ENCODE measurements at regions not wholly inside any gene's neighbourhood (a gene's known extent, or its start where the extent isn't known, plus 50 kb on each side); places are given as distances from the start of the nearest gene placed in this dataset.

GRCh38 chr18:60445341-60445740 lies 72.8 kb upstream of the MC4R start:
- no peak for DNase-seq (ENCODE audit: low read depth)
- H3K4me3 ChIP-seq (ENCODE audit: low read depth, low read length), result no peak overlapping the region

GRCh38 chr18:60446821-60447220 lies 74.2 kb upstream of the MC4R start:
- peak; percentile 58 for DNase-seq (ENCODE audit: low read depth)
- no peak overlapping the region for H3K4me3 ChIP-seq (ENCODE audit: low read depth, low read length)

GRCh38 chr18:60448487-60449267 lies 76.1 kb upstream of the MC4R start:
- no peak for DNase-seq (ENCODE audit: low read depth)
- H3K4me3 ChIP-seq (ENCODE audit: low read depth, low read length), result no peak overlapping the region

- no peak overlapping the region for H3K4me3 ChIP-seq (ENCODE audit: low read depth, low read length)
- DNase-seq (ENCODE audit: low read depth), result no peak
Observed at GRCh38 chr18:60452421-60452820, 79.8 kb upstream of the MC4R start.

- H3K4me3 ChIP-seq (ENCODE audit: low read depth, low read length), result no peak overlapping the region
- no peak for DNase-seq (ENCODE audit: low read depth)
Observed at GRCh38 chr18:60466677-60467076, 94.1 kb upstream of the MC4R start.

- DNase-seq (ENCODE audit: low read depth), result no peak
- no peak overlapping the region for H3K4me3 ChIP-seq (ENCODE audit: low read depth, low read length)
Observed at GRCh38 chr18:60469387-60470100, 97.0 kb upstream of the MC4R start.

GRCh38 chr18:60471652-60472051 lies 99.1 kb upstream of the MC4R start:
- H3K4me3 ChIP-seq (ENCODE audit: low read depth, low read length), result no peak overlapping the region
- DNase-seq (ENCODE audit: low read depth), result peak; percentile 17

- no peak for DNase-seq (ENCODE audit: low read depth)
Observed at GRCh38 chr18:60485201-60485600, 112.6 kb upstream of the MC4R start.

GRCh38 chr18:60493066-60493465 lies 120.5 kb upstream of the MC4R start:
- DNase-seq (ENCODE audit: low read depth), result no peak
- H3K4me3 ChIP-seq (ENCODE audit: low read depth, low read length), result no peak overlapping the region

More at GRCh38 chr18:60485201-60485600, 112.6 kb upstream of the MC4R start:
- H3K4me3 ChIP-seq (ENCODE audit: low read depth, low read length), result no peak overlapping the region

- no peak overlapping the region for H3K4me3 ChIP-seq (ENCODE audit: low read depth, low read length)
- no peak for DNase-seq (ENCODE audit: low read depth)
Observed at GRCh38 chr18:60499675-60500074, 127.1 kb upstream of the MC4R start.

- no peak overlapping the region for H3K4me3 ChIP-seq (ENCODE audit: low read depth, low read length)
- no peak for DNase-seq (ENCODE audit: low read depth)
Observed at GRCh38 chr18:60500960-60501359, 128.4 kb upstream of the MC4R start.

GRCh38 chr18:60502591-60502990 lies 130.0 kb upstream of the MC4R start:
- H3K4me3 ChIP-seq (ENCODE audit: low read depth, low read length), result no peak overlapping the region
- DNase-seq (ENCODE audit: low read depth), result no peak

- H3K4me3 ChIP-seq (ENCODE audit: low read depth, low read length), result no peak overlapping the region
- DNase-seq (ENCODE audit: low read depth), result no peak
Observed at GRCh38 chr18:60503199-60503598, 130.6 kb upstream of the MC4R start.

GRCh38 chr18:60506190-60506589 lies 133.6 kb upstream of the MC4R start:
- H3K4me3 ChIP-seq (ENCODE audit: low read depth, low read length), result no peak overlapping the region
- DNase-seq (ENCODE audit: low read depth), result no peak

GRCh38 chr18:60506682-60507081 lies 134.1 kb upstream of the MC4R start:
- no peak overlapping the region for H3K4me3 ChIP-seq (ENCODE audit: low read depth, low read length)

GRCh38 chr18:60508108-60508507 lies 135.5 kb upstream of the MC4R start:
- H3K4me3 ChIP-seq (ENCODE audit: low read depth, low read length), result no peak overlapping the region
- DNase-seq (ENCODE audit: low read depth), result no peak

More at GRCh38 chr18:60506682-60507081, 134.1 kb upstream of the MC4R start:
- DNase-seq (ENCODE audit: low read depth), result peak; percentile 11

- peak; percentile 37 for DNase-seq (ENCODE audit: low read depth)
- H3K4me3 ChIP-seq (ENCODE audit: low read depth, low read length), result no peak overlapping the region
Observed at GRCh38 chr18:60534538-60534937, 162.0 kb upstream of the MC4R start.

GRCh38 chr18:60537074-60537473 lies 164.5 kb upstream of the MC4R start:
- no peak overlapping the region for H3K4me3 ChIP-seq (ENCODE audit: low read depth, low read length)
- no peak for DNase-seq (ENCODE audit: low read depth)

GRCh38 chr18:60538891-60539290 lies 166.3 kb upstream of the MC4R start:
- no peak for DNase-seq (ENCODE audit: low read depth)
- H3K4me3 ChIP-seq (ENCODE audit: low read depth, low read length), result no peak overlapping the region

- no peak overlapping the region for H3K4me3 ChIP-seq (ENCODE audit: low read depth, low read length)
- no peak for DNase-seq (ENCODE audit: low read depth)
Observed at GRCh38 chr18:60541661-60542060, 169.1 kb upstream of the MC4R start.

GRCh38 chr18:60543646-60544045 lies 171.1 kb upstream of the MC4R start:
- no peak overlapping the region for H3K4me3 ChIP-seq (ENCODE audit: low read depth, low read length)
- DNase-seq (ENCODE audit: low read depth), result no peak
